Naive thymus-derived CD4-positive, alpha-beta T cell (primary cell): ENCODE measurements at regions not wholly inside any gene's neighbourhood (a gene's known extent, or its start where the extent isn't known, plus 50 kb on each side); places are given as distances from the start of the nearest gene placed in this dataset.
"Not testable (repeated sequence)": the region's sequence is repeated elsewhere in the genome, so short reads cannot be mapped to it uniquely, and the experiment has no call there.

Source experiments
- ATAC-seq: fragments of 150-1000 bp; cut with Tn5 transposase; 2 replicates; pipeline ENCODE4 v1.10.0; 2021; ENCODE audit warnings: mild to moderate bottlenecking, moderate library complexity
- CTCF ChIA-PET: fragments of 350-600 bp; sonication (Branson Sonifier 250); formaldehyde crosslinking; loops from one replicate; lab custom pipeline; 2021; ENCODE audit warnings: antibody characterized with exemption; lab: Charles Lee
- POLR2A ChIA-PET: fragments of 350-600 bp; sonication (Branson Sonifier 250); formaldehyde crosslinking; loops from one replicate; lab custom pipeline; 2021; ENCODE audit warnings: antibody characterized with exemption, inconsistent platforms; lab: Charles Lee
- DNase-seq, 9 donors: peaks; one replicate each; pipeline versions ENCODE4 v3.0.0 to v3.0.0-alpha.2; 2020 to 2022; ENCODE audit warnings: mixed read lengths in 1 of 9
- H3K27ac ChIP-seq: one replicate; pipeline ENCODE4 v1.7.0; 2013; ENCODE audit warnings: mild to moderate bottlenecking, low read depth, low read length, moderate library complexity
- H3K27me3 ChIP-seq, 2 donors: one replicate each; pipeline ENCODE4 v1.7.0; 2013; ENCODE audit warnings: low read length in 2 of 2, mild to moderate bottlenecking in 2 of 2, moderate library complexity in 2 of 2; ENCODE audit not compliant: control insufficient read depth in 2 of 2, insufficient read depth in 2 of 2
- H3K36me3 ChIP-seq, 3 experiments: 1 replicate in 2 of 3; 2 replicates in 1 of 3; pipeline ENCODE4 v1.7.0; 2013; ENCODE audit warnings: low read length in 3 of 3, mild to moderate bottlenecking in 3 of 3, moderate library complexity in 1 of 3; ENCODE audit not compliant: insufficient read depth in 3 of 3, control insufficient read depth in 2 of 3
- H3K4me1 ChIP-seq, 2 donors: one replicate each; pipeline ENCODE4 v1.7.0; 2013; ENCODE audit warnings: low read length in 2 of 2, mild to moderate bottlenecking in 2 of 2, moderate library complexity in 1 of 2; ENCODE audit not compliant: control insufficient read depth in 2 of 2, insufficient read depth in 2 of 2
- H3K4me3 ChIP-seq: 2 replicates; pipeline ENCODE4 v1.7.0; 2013; ENCODE audit warnings: mild to moderate bottlenecking, low read length
- H3K9me3 ChIP-seq, 3 experiments: 1 replicate in 2 of 3; 2 replicates in 1 of 3; pipeline ENCODE4 v1.7.0; 2013; ENCODE audit warnings: low read length in 3 of 3; ENCODE audit not compliant: control insufficient read depth in 2 of 3
- H3K27ac Mint-ChIP-seq, 9 donors: one replicate each; pipeline ENCODE4 v1.8.0; 2020 to 2022; ENCODE audit warnings: mixed read lengths in 9 of 9, mild to moderate bottlenecking in 8 of 9, moderate library complexity in 5 of 9, inconsistent platforms in 2 of 9
- H3K27me3 Mint-ChIP-seq, 5 donors: one replicate each; pipeline ENCODE4 v1.8.0; 2021 to 2022; ENCODE audit warnings: mixed read lengths in 5 of 5, mild to moderate bottlenecking in 1 of 5
- H3K36me3 Mint-ChIP-seq, 5 donors: one replicate each; pipeline ENCODE4 v1.8.0; 2020 to 2022; ENCODE audit warnings: mixed read lengths in 5 of 5, mild to moderate bottlenecking in 3 of 5, inconsistent platforms in 1 of 5
- H3K4me1 Mint-ChIP-seq, 7 donors: one replicate each; pipeline ENCODE4 v1.8.0; 2020 to 2022; ENCODE audit warnings: mixed read lengths in 7 of 7, mild to moderate bottlenecking in 3 of 7, inconsistent platforms in 1 of 7
- H3K4me3 Mint-ChIP-seq, 10 donors: one replicate each; pipeline ENCODE4 v1.8.0; 2020 to 2022; ENCODE audit warnings: mild to moderate bottlenecking in 10 of 10, mixed read lengths in 10 of 10, moderate library complexity in 6 of 10, inconsistent platforms in 2 of 10
- H3K9me3 Mint-ChIP-seq, 11 donors: one replicate each; pipeline ENCODE4 v1.8.0; 2020 to 2022; ENCODE audit warnings: mixed read lengths in 11 of 11, mild to moderate bottlenecking in 4 of 11, inconsistent platforms in 1 of 11, moderate library complexity in 1 of 11
- intact Hi-C, 2 donors: fragments of 100-400 bp; cut with micrococcal nuclease; formaldehyde crosslinking; loops; one replicate each; pipeline ENCODE4 v1.15.1; 2023

GRCh38 chr3:94406595-94406994 lies 343.7 kb downstream of the NSUN3 start:
- Histone ChIP-seq H3K4me1 (no peaks in the 10 kb centered on the region), H3K4me3 (no peak overlapping the region), H3K27me3 (no peaks in the 10 kb centered on the region), H3K27ac (no peak overlapping the region), H3K36me3 (no peaks in the 10 kb centered on the region), H3K9me3 (no peaks in the 10 kb centered on the region)
- peaks cover 0 to 10% (median 2%) of the 10 kb centered on the region in 11 donors for H3K9me3 Mint-ChIP-seq
- ATAC-seq (no peak), DNase-seq (no peak)
- H3K4me1 Mint-ChIP-seq, result peaks cover 0 to 2% (median 0%) of the 10 kb centered on the region in 7 donors
- H3K4me3 Mint-ChIP-seq, result no peak overlapping the region
- no peaks in the 10 kb centered on the region for H3K27me3 Mint-ChIP-seq
- intact Hi-C loops, result no loop called here
- H3K36me3 Mint-ChIP-seq, result peaks cover 0 to 4% (median 0%) of the 10 kb centered on the region in 5 donors
- POLR2A ChIA-PET, result no interaction called here
- no peak overlapping the region for H3K27ac Mint-ChIP-seq
- CTCF ChIA-PET, result no interaction called here

- H3K36me3 Mint-ChIP-seq, H3K4me1 Mint-ChIP-seq, H3K27me3 ChIP-seq, H3K27ac Mint-ChIP-seq, H3K9me3 ChIP-seq, DNase-seq, intact Hi-C loops, H3K36me3 ChIP-seq, H3K4me3 Mint-ChIP-seq, H3K9me3 Mint-ChIP-seq, H3K4me3 ChIP-seq, CTCF ChIA-PET, POLR2A ChIA-PET, H3K27me3 Mint-ChIP-seq, H3K27ac ChIP-seq, ATAC-seq, H3K4me1 ChIP-seq: not testable (repeated sequence)
Measured at GRCh38 chr3:94412936-94413335, 350.1 kb downstream of the NSUN3 start.

GRCh38 chr3:94413336-94414108 lies 350.7 kb downstream of the NSUN3 start:
- Mint-ChIP-seq H3K4me3 (no peak overlapping the region), H3K4me1 (no peaks in the 10 kb centered on the region)
- CTCF ChIA-PET, result no interaction called here

GRCh38 chr3:94414418-94414817 lies 351.6 kb downstream of the NSUN3 start:
- Mint-ChIP-seq H3K27ac (no peak overlapping the region), H3K9me3 (peaks cover 0 to 10% (median 4%) of the 10 kb centered on the region in 11 donors), H3K27me3 (no peaks in the 10 kb centered on the region), H3K4me3 (no peak overlapping the region), H3K4me1 (no peaks in the 10 kb centered on the region), H3K36me3 (no peaks in the 10 kb centered on the region)
- no peaks in the 10 kb centered on the region for H3K4me1 ChIP-seq
- H3K27me3 ChIP-seq, result no peaks in the 10 kb centered on the region
- no peak overlapping the region for H3K4me3 ChIP-seq
- intact Hi-C loops, result no loop called here
- no peaks in the 10 kb centered on the region for H3K36me3 ChIP-seq
- ChIA-PET POLR2A (no interaction called here), CTCF (no interaction called here)
- no peak overlapping the region for H3K27ac ChIP-seq
- H3K9me3 ChIP-seq, result no peaks in the 10 kb centered on the region
- DNase-seq (no peak), ATAC-seq (no peak)

More at GRCh38 chr3:94413336-94414108, 350.7 kb downstream of the NSUN3 start:
- no peaks in the 10 kb centered on the region for H3K36me3 Mint-ChIP-seq
- Histone ChIP-seq H3K36me3 (no peaks in the 10 kb centered on the region), H3K27me3 (no peaks in the 10 kb centered on the region), H3K4me3 (no peak overlapping the region), H3K27ac (no peak overlapping the region), H3K9me3 (no peaks in the 10 kb centered on the region), H3K4me1 (no peaks in the 10 kb centered on the region)
- H3K27ac Mint-ChIP-seq, result no peak overlapping the region
- intact Hi-C loops, result no loop called here
- ATAC-seq (no peak), DNase-seq (no peak)
- H3K9me3 Mint-ChIP-seq, result peaks cover 0 to 4% (median 1%) of the 10 kb centered on the region in 11 donors
- no peaks in the 10 kb centered on the region for H3K27me3 Mint-ChIP-seq
- POLR2A ChIA-PET, result no interaction called here

GRCh38 chr3:94416768-94417167 lies 353.9 kb downstream of the NSUN3 start:
- Histone ChIP-seq H3K9me3 (no peaks in the 10 kb centered on the region), H3K27me3 (no peaks in the 10 kb centered on the region), H3K4me3 (no peak overlapping the region), H3K27ac (no peak overlapping the region), H3K36me3 (no peaks in the 10 kb centered on the region), H3K4me1 (no peaks in the 10 kb centered on the region)
- intact Hi-C loops, result no loop called here
- no peaks in the 10 kb centered on the region for H3K36me3 Mint-ChIP-seq
- H3K4me3 Mint-ChIP-seq, result no peak overlapping the region
- ChIA-PET POLR2A (no interaction called here), CTCF (no interaction called here)
- no peak overlapping the region for H3K27ac Mint-ChIP-seq
- H3K4me1 Mint-ChIP-seq, result no peaks in the 10 kb centered on the region
- DNase-seq, result no peak
- peaks cover 0 to 15% (median 4%) of the 10 kb centered on the region in 11 donors for H3K9me3 Mint-ChIP-seq
- ATAC-seq, result no peak
- H3K27me3 Mint-ChIP-seq, result no peaks in the 10 kb centered on the region

- intact Hi-C loops, result no loop called here
- Mint-ChIP-seq H3K36me3 (no peaks in the 10 kb centered on the region), H3K9me3 (peaks cover 0 to 20% (median 6%) of the 10 kb centered on the region in 11 donors), H3K4me1 (no peaks in the 10 kb centered on the region), H3K27ac (no peak overlapping the region), H3K27me3 (no peaks in the 10 kb centered on the region), H3K4me3 (no peak overlapping the region)
- ATAC-seq, result no peak
- no peak overlapping the region for H3K4me3 ChIP-seq
- H3K27ac ChIP-seq, result no peak overlapping the region
- H3K9me3 ChIP-seq, result no peaks in the 10 kb centered on the region
- CTCF ChIA-PET, result no interaction called here
- no peaks in the 10 kb centered on the region for H3K4me1 ChIP-seq
- no peaks in the 10 kb centered on the region for H3K27me3 ChIP-seq
- DNase-seq, result no peak
- POLR2A ChIA-PET, result no interaction called here
- no peaks in the 10 kb centered on the region for H3K36me3 ChIP-seq
Measured at GRCh38 chr3:94417963-94418455, 355.1 kb downstream of the NSUN3 start.

GRCh38 chr3:94420931-94421330 lies 358.1 kb downstream of the NSUN3 start:
- POLR2A ChIA-PET, result no interaction called here
- no peak overlapping the region for H3K27ac ChIP-seq
- no peaks in the 10 kb centered on the region for H3K4me1 ChIP-seq
- Mint-ChIP-seq H3K36me3 (no peaks in the 10 kb centered on the region), H3K27me3 (no peaks in the 10 kb centered on the region), H3K4me1 (no peaks in the 10 kb centered on the region), H3K27ac (no peak overlapping the region), H3K4me3 (no peak overlapping the region), H3K9me3 (peaks cover 0 to 20% (median 5%) of the 10 kb centered on the region in 11 donors)
- CTCF ChIA-PET, result no interaction called here
- DNase-seq (no peak), ATAC-seq (no peak)
- H3K9me3 ChIP-seq, result no peaks in the 10 kb centered on the region
- H3K4me3 ChIP-seq, result no peak overlapping the region
- H3K36me3 ChIP-seq, result no peaks in the 10 kb centered on the region
- intact Hi-C loops, result no loop called here
- no peaks in the 10 kb centered on the region for H3K27me3 ChIP-seq
